ENCODE measurements at regions not wholly inside any gene's neighbourhood (a gene's known extent, or its start where the extent isn't known, plus 50 kb on each side); places are given as distances from the start of the nearest gene placed in this dataset.

GRCh38 chr2:149783284-149783683, 195.7 kb upstream of the MMADHC start:
- no peak for FAIRE-seq
- no peak for TF ChIP-seq MYC (IDR thresholded peaks at IDR 0.05; ENCODE audit: low read depth, low read length)
- no peak for TF ChIP-seq GATA2 (IDR thresholded peaks at IDR 0.05; ENCODE audit: insufficient read depth, insufficient read length, low read depth, low read length)
- TF ChIP-seq, protein P1, sequence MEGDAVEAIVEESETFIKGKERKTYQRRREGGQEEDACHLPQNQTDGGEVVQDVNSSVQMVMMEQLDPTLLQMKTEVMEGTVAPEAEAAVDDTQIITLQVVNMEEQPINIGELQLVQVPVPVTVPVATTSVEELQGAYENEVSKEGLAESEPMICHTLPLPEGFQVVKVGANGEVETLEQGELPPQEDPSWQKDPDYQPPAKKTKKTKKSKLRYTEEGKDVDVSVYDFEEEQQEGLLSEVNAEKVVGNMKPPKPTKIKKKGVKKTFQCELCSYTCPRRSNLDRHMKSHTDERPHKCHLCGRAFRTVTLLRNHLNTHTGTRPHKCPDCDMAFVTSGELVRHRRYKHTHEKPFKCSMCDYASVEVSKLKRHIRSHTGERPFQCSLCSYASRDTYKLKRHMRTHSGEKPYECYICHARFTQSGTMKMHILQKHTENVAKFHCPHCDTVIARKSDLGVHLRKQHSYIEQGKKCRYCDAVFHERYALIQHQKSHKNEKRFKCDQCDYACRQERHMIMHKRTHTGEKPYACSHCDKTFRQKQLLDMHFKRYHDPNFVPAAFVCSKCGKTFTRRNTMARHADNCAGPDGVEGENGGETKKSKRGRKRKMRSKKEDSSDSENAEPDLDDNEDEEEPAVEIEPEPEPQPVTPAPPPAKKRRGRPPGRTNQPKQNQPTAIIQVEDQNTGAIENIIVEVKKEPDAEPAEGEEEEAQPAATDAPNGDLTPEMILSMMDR (IDR thresholded peaks at IDR 0.05; ENCODE audit: extremely low read depth in 1 of 2, insufficient read depth in 1 of 2, low read depth in 1 of 2, low read length in 2 of 2): no peak
- TF ChIP-seq, protein P2, sequence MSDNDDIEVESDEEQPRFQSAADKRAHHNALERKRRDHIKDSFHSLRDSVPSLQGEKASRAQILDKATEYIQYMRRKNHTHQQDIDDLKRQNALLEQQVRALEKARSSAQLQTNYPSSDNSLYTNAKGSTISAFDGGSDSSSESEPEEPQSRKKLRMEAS (IDR thresholded peaks at IDR 0.05; ENCODE audit: insufficient read depth, insufficient read length): no peak
- no peak for TF ChIP-seq EZH2 (IDR thresholded peaks at IDR 0.05; ENCODE audit: borderline replicate concordance, low read depth, low read length, severe bottlenecking)
- TF ChIP-seq POLR2A (IDR thresholded peaks at IDR 0.05; ENCODE audit: low read depth, low read length): no peak
- TF ChIP-seq POLR2AphosphoS5 (IDR thresholded peaks at IDR 0.05; ENCODE audit: insufficient read depth, low read depth, low read length): no peak
- TF ChIP-seq FOS (IDR thresholded peaks at IDR 0.05; ENCODE audit: borderline replicate concordance, insufficient read depth, low read length): no peak
- TF ChIP-seq JUN (IDR thresholded peaks at IDR 0.05; ENCODE audit: borderline replicate concordance, insufficient read depth, insufficient read length, low read depth): no peak
- BruUV-seq (replicated peaks): no TSS peak

More at GRCh38 chr2:149783284-149783683, 195.7 kb upstream of the MMADHC start:
- Histone ChIP-seq H3K9me3 (replicated peaks; ENCODE audit: control insufficient read depth, insufficient read depth, low read length) (no peaks in the 10 kb centered on the region), H2AFZ (ENCODE audit: low read depth, low read length) (no peak overlapping the region), H3K36me3 (ENCODE audit: control insufficient read depth in 2 of 2, extremely low read depth in 1 of 2, insufficient read depth in 2 of 2, low read length in 2 of 2) (no peaks in the 10 kb centered on the region), H3K9ac (replicated peaks; ENCODE audit: extremely low read depth, insufficient read depth, low read length) (no peak overlapping the region), H4K20me1 (replicated peaks; ENCODE audit: control insufficient read depth, extremely low read depth, insufficient read depth, low read length) (no peaks in the 10 kb centered on the region), H3K9me1 (replicated peaks; ENCODE audit: control insufficient read depth, extremely low read depth, insufficient read depth, low read length) (no peaks in the 10 kb centered on the region), H3K27me3 (ENCODE audit: control insufficient read depth in 2 of 2, insufficient read depth in 2 of 2, low read length in 2 of 2) (no peaks in the 10 kb centered on the region), H3K79me2 (ENCODE audit: control insufficient read depth, insufficient read depth, low read length) (no peaks in the 10 kb centered on the region), H3K4me3 (replicated peaks in 1 of 3; ENCODE audit: insufficient read depth in 1 of 3, low read depth in 1 of 3, low read length in 3 of 3) (no peak overlapping the region), H3K4me2 (ENCODE audit: insufficient read depth, low read length) (no peak overlapping the region), H3K27ac (ENCODE audit: insufficient read depth, low read depth, low read length) (no peak overlapping the region), H3K4me1 (ENCODE audit: control insufficient read depth, extremely low read depth, insufficient read depth, low read length) (no peaks in the 10 kb centered on the region)
- dilution Hi-C loops (cut with MboI; ENCODE audit: extremely low pct_ligation_motif_present, low sequenced_read_pairs): no loop called here
- intact Hi-C loops (cut with micrococcal nuclease): no loop called here
- DNase-seq (ENCODE audit: low read depth, low spot score): no peak
- POLR2A ChIA-PET: no interaction called here
- CTCF ChIA-PET: no interaction called here
